ENCODE measurements at regions not wholly inside any gene's neighbourhood (a gene's known extent, or its start where the extent isn't known, plus 50 kb on each side); places are given as distances from the start of the nearest gene placed in this dataset.
"Not testable (repeated sequence)": the region's sequence is repeated elsewhere in the genome, so short reads cannot be mapped to it uniquely, and the experiment has no call there.

- DNase-seq (ENCODE audit: low read depth), result peak; percentile 66
Observed at GRCh38 chr16:22436823-22437652, 62.6 kb upstream of the CDR2 start.

GRCh38 chr16:22436326-22436822 is 62.0 kb upstream of the CDR2 start:
- peak overlapping the region; percentile 70 for H3K4me3 ChIP-seq (ENCODE audit: low read depth, low read length)
- DNase-seq (ENCODE audit: low read depth), result not testable (repeated sequence)

More at GRCh38 chr16:22436823-22437652, 62.6 kb upstream of the CDR2 start:
- H3K4me3 ChIP-seq (ENCODE audit: low read depth, low read length), result peak overlapping the region; percentile 70

DNA sequence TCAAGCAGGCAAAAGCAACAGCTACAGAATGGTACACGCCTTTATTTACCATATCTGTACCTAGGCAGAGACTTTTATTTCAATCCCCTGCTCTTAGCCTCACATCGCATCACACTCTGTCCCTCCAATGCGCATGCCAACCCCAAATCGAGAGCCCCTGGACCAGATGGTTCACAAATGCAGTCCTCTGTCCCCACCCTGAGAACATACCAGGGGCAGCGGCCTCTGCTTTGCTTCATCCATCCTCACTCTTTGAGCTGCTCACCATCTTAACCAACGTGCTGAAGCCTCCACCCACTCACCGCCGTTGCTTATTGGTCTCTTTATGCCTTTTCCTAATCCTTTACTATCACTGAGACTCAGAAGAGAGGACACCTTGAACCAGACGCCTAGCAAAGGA is 56.9 kb upstream of the CDR2 start:
- not testable (repeated sequence) for H3K4me3 ChIP-seq (ENCODE audit: low read depth, low read length); DNase-seq (ENCODE audit: low read depth)

GRCh38 chr16:22428654-22429053 is 54.2 kb upstream of the CDR2 start:
- TF ChIP-seq, protein P1, sequence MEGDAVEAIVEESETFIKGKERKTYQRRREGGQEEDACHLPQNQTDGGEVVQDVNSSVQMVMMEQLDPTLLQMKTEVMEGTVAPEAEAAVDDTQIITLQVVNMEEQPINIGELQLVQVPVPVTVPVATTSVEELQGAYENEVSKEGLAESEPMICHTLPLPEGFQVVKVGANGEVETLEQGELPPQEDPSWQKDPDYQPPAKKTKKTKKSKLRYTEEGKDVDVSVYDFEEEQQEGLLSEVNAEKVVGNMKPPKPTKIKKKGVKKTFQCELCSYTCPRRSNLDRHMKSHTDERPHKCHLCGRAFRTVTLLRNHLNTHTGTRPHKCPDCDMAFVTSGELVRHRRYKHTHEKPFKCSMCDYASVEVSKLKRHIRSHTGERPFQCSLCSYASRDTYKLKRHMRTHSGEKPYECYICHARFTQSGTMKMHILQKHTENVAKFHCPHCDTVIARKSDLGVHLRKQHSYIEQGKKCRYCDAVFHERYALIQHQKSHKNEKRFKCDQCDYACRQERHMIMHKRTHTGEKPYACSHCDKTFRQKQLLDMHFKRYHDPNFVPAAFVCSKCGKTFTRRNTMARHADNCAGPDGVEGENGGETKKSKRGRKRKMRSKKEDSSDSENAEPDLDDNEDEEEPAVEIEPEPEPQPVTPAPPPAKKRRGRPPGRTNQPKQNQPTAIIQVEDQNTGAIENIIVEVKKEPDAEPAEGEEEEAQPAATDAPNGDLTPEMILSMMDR (IDR thresholded peaks at IDR 0.05; ENCODE audit: insufficient read depth, low read depth, low read length), result no peak
- no peak overlapping the region for H3K4me3 ChIP-seq (ENCODE audit: low read depth, low read length)
- DNase-seq (ENCODE audit: low read depth), result no peak

GRCh38 chr16:22427556-22427955 is 53.1 kb upstream of the CDR2 start:
- TF ChIP-seq, protein P1 (IDR thresholded peaks at IDR 0.05; ENCODE audit: insufficient read depth, low read depth, low read length), result no peak

GRCh38 chr16:22425847-22426246 is 51.4 kb upstream of the CDR2 start:
- TF ChIP-seq, protein P1 (IDR thresholded peaks at IDR 0.05; ENCODE audit: insufficient read depth, low read depth, low read length), result no peak
- DNase-seq (ENCODE audit: low read depth), result no peak
- no peak overlapping the region for H3K4me3 ChIP-seq (ENCODE audit: low read depth, low read length)

More at GRCh38 chr16:22427556-22427955, 53.1 kb upstream of the CDR2 start:
- DNase-seq (ENCODE audit: low read depth), result no peak
- no peak overlapping the region for H3K4me3 ChIP-seq (ENCODE audit: low read depth, low read length)

- no peak overlapping the region for H3K4me3 ChIP-seq (ENCODE audit: low read depth, low read length)
- TF ChIP-seq, protein P1 (IDR thresholded peaks at IDR 0.05; ENCODE audit: insufficient read depth, low read depth, low read length), result no peak
- DNase-seq (ENCODE audit: low read depth), result peak; percentile 43
Observed at GRCh38 chr16:22425036-22425801, 50.8 kb upstream of the CDR2 start.

DNA sequence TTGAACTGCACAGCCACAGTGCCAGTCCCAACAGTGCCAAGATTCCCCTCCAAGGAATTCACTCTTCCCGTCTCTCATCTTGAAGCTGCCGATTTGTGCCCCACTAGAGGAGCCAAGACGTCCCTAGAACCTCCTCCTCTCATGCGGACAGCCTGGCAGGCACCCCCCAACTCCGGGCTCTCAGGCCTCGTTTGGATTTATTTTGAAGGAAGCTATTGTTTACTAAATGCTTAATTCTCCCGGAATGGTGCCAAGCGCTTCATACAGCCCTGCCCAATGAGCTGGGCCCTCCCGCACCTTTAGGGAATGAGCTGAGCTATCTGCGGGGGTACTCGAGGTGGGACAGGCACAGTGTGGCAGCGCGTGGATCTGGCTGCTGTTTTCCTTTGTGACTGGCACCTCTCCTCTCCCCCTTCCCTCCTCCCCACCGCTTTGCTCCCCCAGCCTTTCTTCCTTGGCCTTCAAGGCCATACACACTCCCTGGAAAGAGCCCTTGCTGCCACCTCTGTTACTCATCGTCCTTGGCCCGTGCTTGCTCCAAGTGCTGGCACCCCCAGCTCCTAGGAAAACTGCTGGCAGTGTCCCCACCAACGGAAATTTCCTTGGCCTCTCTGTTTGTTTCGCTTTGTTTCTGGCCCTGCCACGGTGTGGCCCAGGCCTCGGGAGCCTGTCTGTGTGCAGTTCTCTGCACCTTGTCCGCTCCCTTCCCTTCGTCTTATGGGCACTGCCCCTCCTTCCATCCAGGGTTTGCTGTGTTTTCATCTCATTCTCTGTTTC is 49.9 kb upstream of the CDR2 start:
- TF ChIP-seq, protein P1 (IDR thresholded peaks at IDR 0.05; ENCODE audit: insufficient read depth, low read depth, low read length), result no peak
- peak; percentile 17 for DNase-seq (ENCODE audit: low read depth)
- no peak overlapping the region for H3K4me3 ChIP-seq (ENCODE audit: low read depth, low read length)

Measured in fibroblast of villous mesenchyme (primary cell).